H1 (cell line): ENCODE measurements at regions not wholly inside any gene's neighbourhood (a gene's known extent, or its start where the extent isn't known, plus 50 kb on each side); places are given as distances from the start of the nearest gene placed in this dataset.
"Not testable (repeated sequence)": the region's sequence is repeated elsewhere in the genome, so short reads cannot be mapped to it uniquely, and the experiment has no call there.

ENCODE experiments used
- CTCF ChIA-PET: fragments of 300-600 bp; sonication (Branson Sonifier 250); formaldehyde crosslinking; loops from one replicate; lab custom pipeline; 2021; ENCODE audit not compliant: partially characterized antibody; lab: Charles Lee
- POLR2A ChIA-PET: fragments of 300-600 bp; sonication (Branson Sonifier 250); formaldehyde crosslinking; loops from one replicate; lab custom pipeline; 2021; ENCODE audit warnings: inconsistent platforms; ENCODE audit not compliant: partially characterized antibody; lab: Charles Lee
- DNase-seq, 2 experiments: peaks; one replicate each; pipeline versions ENCODE4 v3.0.0 to v3.0.0-alpha.2; 2010 to 2022; ENCODE audit warnings: low spot score in 2 of 2, low read depth in 1 of 2, mixed read lengths in 1 of 2
- FAIRE-seq: peaks from 2 replicates; lab custom pipeline; 2011; peaks lifted over from hg19 to GRCh38; lab: Jason Lieb, UNC
- H2AFZ ChIP-seq: 2 replicates; pipeline ENCODE4 v1.8.1; 2012; ENCODE audit warnings: low read length, inconsistent platforms
- H2AK5ac ChIP-seq: 2 replicates; pipeline ENCODE4 v1.6.1; 2013; ENCODE audit warnings: low read depth, low read length
- H2BK120ac ChIP-seq: replicated peaks from 2 replicates; pipeline ENCODE3; 2013; ENCODE audit warnings: low read depth, low read length, inconsistent platforms
- H2BK12ac ChIP-seq: 2 replicates; pipeline ENCODE4 v1.6.1; 2013; ENCODE audit warnings: low read depth, low read length
- H2BK15ac ChIP-seq: 2 replicates; pipeline ENCODE4 v1.6.1; 2013; ENCODE audit warnings: low read length
- H2BK20ac ChIP-seq: 2 replicates; pipeline ENCODE4 v1.6.1; 2013; ENCODE audit warnings: low read length
- H2BK5ac ChIP-seq: 2 replicates; pipeline ENCODE4 v1.6.1; 2013; ENCODE audit warnings: low read depth, low read length
- H3K14ac ChIP-seq: 2 replicates; pipeline ENCODE4 v1.6.1; 2013; ENCODE audit warnings: inconsistent platforms; ENCODE audit not compliant: insufficient read length
- H3K18ac ChIP-seq: 2 replicates; pipeline ENCODE4 v1.6.1; 2013; ENCODE audit warnings: low read length; ENCODE audit errors: extremely low read depth
- H3K23ac ChIP-seq: 2 replicates; pipeline ENCODE4 v1.6.1; 2013; ENCODE audit warnings: inconsistent platforms; ENCODE audit not compliant: insufficient read length
- H3K23me2 ChIP-seq: 2 replicates; pipeline ENCODE4 v1.6.1; 2013; ENCODE audit warnings: low read depth, low read length
- H3K27ac ChIP-seq: 2 replicates; pipeline ENCODE4 v1.6.1; 2011; ENCODE audit warnings: low read depth, low read length, inconsistent platforms
- H3K27me3 ChIP-seq, 4 experiments: replicated peaks in 1 of 4; 1 replicate in 1 of 4; 2 replicates in 3 of 4; pipeline versions ENCODE4 v1.6.1 to v1.8.1; 2011 to 2013; ENCODE audit warnings: low read length in 3 of 4, mild to moderate bottlenecking in 3 of 4, inconsistent platforms in 2 of 4, mixed read lengths in 2 of 4, moderate library complexity in 1 of 4; ENCODE audit not compliant: control insufficient read depth in 3 of 4, insufficient read depth in 3 of 4; ENCODE audit errors: extremely low read depth in 1 of 4
- H3K36me3 ChIP-seq, 4 experiments: 2 replicates each; pipeline versions ENCODE4 v1.6.1 to v1.8.1; 2011 to 2013; ENCODE audit warnings: mild to moderate bottlenecking in 4 of 4, low read length in 3 of 4, moderate library complexity in 2 of 4, control low read depth in 1 of 4, inconsistent platforms in 1 of 4; ENCODE audit not compliant: insufficient read depth in 4 of 4, control insufficient read depth in 2 of 4
- H3K4ac ChIP-seq: replicated peaks from 2 replicates; pipeline ENCODE3; 2013; ENCODE audit warnings: low read length, low read depth, mixed read lengths, inconsistent platforms; ENCODE audit not compliant: insufficient read length
- H3K4me1 ChIP-seq, 4 experiments: replicated peaks in 1 of 4; 1 replicate in 1 of 4; 2 replicates in 3 of 4; pipeline versions ENCODE4 v1.6.1 to v1.8.1; 2011 to 2013; ENCODE audit warnings: low read length in 3 of 4, inconsistent platforms in 2 of 4, mixed read lengths in 1 of 4; ENCODE audit not compliant: insufficient read depth in 4 of 4, control insufficient read depth in 3 of 4
- H3K4me2 ChIP-seq, 2 experiments: 2 replicates each; pipeline versions ENCODE4 v1.6.1 to v1.8.1; 2011 to 2013; ENCODE audit warnings: low read depth in 2 of 2, low read length in 2 of 2, control low read depth in 1 of 2, inconsistent platforms in 1 of 2, mild to moderate bottlenecking in 1 of 2; ENCODE audit not compliant: insufficient read depth in 1 of 2
- H3K4me3 ChIP-seq, 4 experiments: fragments of 200-600, 300-600 bp in 1 of 4; sonication (generic), shearing (Covaris generic), sonication (Bioruptor Twin) in 1 of 4; 2 replicates each; pipeline versions ENCODE4 v1.5.1 to v1.8.1; 2011 to 2016; ENCODE audit warnings: low read length in 4 of 4, low read depth in 3 of 4, control low read depth in 2 of 4, inconsistent platforms in 2 of 4, mild to moderate bottlenecking in 2 of 4, mixed read lengths in 1 of 4, moderate library complexity in 1 of 4; ENCODE audit not compliant: insufficient read depth in 2 of 4; ENCODE audit errors: extremely low read depth in 1 of 4
- H3K56ac ChIP-seq: replicated peaks from 2 replicates; pipeline ENCODE3; 2013; ENCODE audit warnings: low read depth, mild to moderate bottlenecking, mixed read lengths, low read length, inconsistent platforms; ENCODE audit not compliant: insufficient read length
- H3K79me1 ChIP-seq: 2 replicates; pipeline ENCODE4 v1.6.1; 2013; ENCODE audit warnings: low read depth, low read length, control low read depth
- H3K79me2 ChIP-seq, 2 experiments: 2 replicates each; pipeline versions ENCODE4 v1.6.1 to v1.8.1; 2012 to 2013; ENCODE audit warnings: low read length in 2 of 2, mild to moderate bottlenecking in 2 of 2, inconsistent platforms in 1 of 2; ENCODE audit not compliant: insufficient read depth in 2 of 2, control insufficient read depth in 1 of 2
- H3K9ac ChIP-seq, 4 experiments: replicated peaks in 1 of 4; 1 replicate in 1 of 4; 2 replicates in 3 of 4; pipeline versions ENCODE4 v1.6.1 to v1.8.1; 2011 to 2013; ENCODE audit warnings: low read depth in 3 of 4, low read length in 3 of 4, control low read depth in 2 of 4, mild to moderate bottlenecking in 2 of 4, moderate library complexity in 2 of 4, inconsistent platforms in 1 of 4; ENCODE audit errors: extremely low read depth in 1 of 4
- H3K9me3 ChIP-seq, 2 experiments: 2 replicates each; pipeline versions ENCODE4 v1.6.1 to v1.8.1; 2012 to 2013; ENCODE audit warnings: mild to moderate bottlenecking in 2 of 2, moderate library complexity in 2 of 2, control low read depth in 1 of 2, inconsistent platforms in 1 of 2, low read depth in 1 of 2, low read length in 1 of 2, mixed read lengths in 1 of 2; ENCODE audit not compliant: insufficient read depth in 2 of 2
- H4K20me1 ChIP-seq, 2 experiments: replicated peaks in 1 of 2; 2 replicates each; pipeline versions ENCODE3 to v1.8.1; 2011 to 2013; ENCODE audit warnings: inconsistent platforms in 2 of 2, low read length in 2 of 2, mild to moderate bottlenecking in 1 of 2; ENCODE audit not compliant: insufficient read depth in 2 of 2, control insufficient read depth in 1 of 2
- H4K5ac ChIP-seq: 2 replicates; pipeline ENCODE4 v1.6.1; 2013; ENCODE audit warnings: low read length, low read depth, mixed read lengths, inconsistent platforms; ENCODE audit not compliant: insufficient read length
- H4K8ac ChIP-seq: 2 replicates; pipeline ENCODE4 v1.8.0; 2013; ENCODE audit warnings: mild to moderate bottlenecking, moderate library complexity, low read length, inconsistent platforms; ENCODE audit not compliant: insufficient read depth; ENCODE audit errors: extremely low read depth
- H4K91ac ChIP-seq: replicated peaks from 2 replicates; pipeline ENCODE3; 2013; ENCODE audit warnings: low read length, mixed read lengths, inconsistent platforms; ENCODE audit not compliant: insufficient read length
- WGBS, 2 experiments: shearing (Covaris generic) in 1 of 2; methylation state at CpG; one replicate each; pipeline versions ENCODE4 v1.1.6 to v1.1.7; 2013 to 2015; ENCODE audit warnings: low lambda C conversion rate in 2 of 2, mixed read lengths in 2 of 2, inconsistent platforms in 1 of 2, low coverage in 1 of 2, missing lambda C conversion rate in 1 of 2; ENCODE audit not compliant: insufficient replicate concordance in 2 of 2, insufficient coverage in 1 of 2, insufficient read length in 1 of 2; ENCODE audit errors: extremely low coverage in 1 of 2, missing lambda C conversion rate in 1 of 2; 5-methylcytosine and 5-hydroxymethylcytosine counted together

DNA sequence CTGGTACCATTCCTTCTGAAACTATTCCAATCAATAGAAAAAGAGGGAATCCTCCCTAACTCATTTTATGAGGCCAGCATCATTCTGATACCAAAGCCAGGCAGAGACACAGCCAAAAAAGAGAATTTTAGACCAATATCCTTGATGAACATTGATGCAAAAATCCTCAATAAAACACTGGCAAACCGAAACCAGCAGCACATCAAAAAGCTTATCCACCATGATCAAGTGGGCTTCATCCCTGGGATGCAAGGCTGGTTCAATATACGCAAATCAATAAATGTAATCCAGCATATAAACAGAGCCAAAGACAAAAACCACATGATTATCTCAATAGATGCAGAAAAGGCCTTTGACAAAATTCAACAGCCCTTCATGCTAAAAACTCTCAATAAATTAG, 82.3 kb upstream of the C3orf49 start:
- H2AK5ac ChIP-seq, H3K9me3 ChIP-seq, H3K4me1 ChIP-seq, H4K8ac ChIP-seq, H3K23ac ChIP-seq, H3K23me2 ChIP-seq, H3K4me2 ChIP-seq, H2BK20ac ChIP-seq, CTCF ChIA-PET, H3K4ac ChIP-seq, H3K79me1 ChIP-seq, H3K79me2 ChIP-seq, H3K18ac ChIP-seq, FAIRE-seq, H3K4me3 ChIP-seq, H2AFZ ChIP-seq, H3K27ac ChIP-seq, H3K56ac ChIP-seq, H3K14ac ChIP-seq, H4K5ac ChIP-seq, H2BK12ac ChIP-seq, DNase-seq, H2BK5ac ChIP-seq, POLR2A ChIA-PET, H3K9ac ChIP-seq, H3K36me3 ChIP-seq, H3K27me3 ChIP-seq, H4K20me1 ChIP-seq, H2BK120ac ChIP-seq, H4K91ac ChIP-seq, H2BK15ac ChIP-seq: not testable (repeated sequence)
- WGBS, 2 experiments = 40% methylated on average over 1 of the region's 2 CpGs; no CpG with 5 or more reads in 1 of the 2 experiments

DNA sequence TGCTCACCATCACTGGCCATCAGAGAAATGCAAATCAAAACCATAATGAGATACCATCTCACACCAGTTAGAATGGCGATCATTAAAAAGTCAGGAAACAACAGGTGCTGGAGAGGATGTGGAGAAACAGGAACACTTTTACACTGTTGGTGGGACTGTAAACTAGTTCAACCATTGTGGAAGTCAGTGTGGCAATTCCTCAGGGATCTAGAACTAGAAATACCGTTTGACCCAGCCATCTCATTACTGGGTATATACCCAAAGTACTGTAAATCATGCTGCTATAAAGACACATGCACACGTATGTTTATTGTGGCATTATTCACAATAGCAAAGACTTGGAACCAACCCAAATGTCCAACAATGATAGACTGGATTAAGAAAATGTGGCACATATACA, 80.5 kb upstream of the C3orf49 start:
- 63% methylated on average over 2 of the region's 3 CpGs; no CpG with 5 or more reads in 1 of the 2 experiments for WGBS, 2 experiments
- H3K27me3 ChIP-seq, H3K56ac ChIP-seq, H2AFZ ChIP-seq, H3K79me2 ChIP-seq, FAIRE-seq, H4K8ac ChIP-seq, H3K14ac ChIP-seq, H3K18ac ChIP-seq, H2BK20ac ChIP-seq, POLR2A ChIA-PET, H2BK12ac ChIP-seq, H3K4ac ChIP-seq, H3K23me2 ChIP-seq, H4K5ac ChIP-seq, H3K23ac ChIP-seq, H2AK5ac ChIP-seq, H3K4me2 ChIP-seq, H2BK5ac ChIP-seq, H2BK15ac ChIP-seq, H2BK120ac ChIP-seq, H3K9ac ChIP-seq, H3K4me3 ChIP-seq, H3K27ac ChIP-seq, H3K9me3 ChIP-seq, H4K91ac ChIP-seq, H3K36me3 ChIP-seq, DNase-seq, H3K4me1 ChIP-seq, H3K79me1 ChIP-seq, H4K20me1 ChIP-seq, CTCF ChIA-PET: not testable (repeated sequence)
